ENCODE measurements at regions not wholly inside any gene's neighbourhood (a gene's known extent, or its start where the extent isn't known, plus 50 kb on each side); places are given as distances from the start of the nearest gene placed in this dataset.
"Not testable (repeated sequence)": the region's sequence is repeated elsewhere in the genome, so short reads cannot be mapped to it uniquely, and the experiment has no call there.

- 64% methylated on average over 11 of the region's 11 CpGs for WGBS
Measured at GRCh38 chr6:10312445-10312844, 102.4 kb downstream of the TFAP2A start.

GRCh38 chr6:10311546-10312405, 103.1 kb downstream of the TFAP2A start:
- WGBS, result 92% methylated on average over 14 of the region's 14 CpGs
- not testable (repeated sequence) for H3K4me1 ChIP-seq (ENCODE audit: insufficient read depth); H3K36me3 ChIP-seq (ENCODE audit: insufficient read depth); DNase-seq (ENCODE audit: extremely low spot score); H3K4me3 ChIP-seq (ENCODE audit: low read depth, low read length); H3K27ac ChIP-seq (ENCODE audit: low read depth)

More at GRCh38 chr6:10312445-10312844, 102.4 kb downstream of the TFAP2A start:
- Histone ChIP-seq H3K36me3 (ENCODE audit: insufficient read depth) (no peaks in the 10 kb centered on the region), H3K27ac (ENCODE audit: low read depth) (no peak overlapping the region), H3K4me1 (ENCODE audit: insufficient read depth) (no peaks in the 10 kb centered on the region), H3K4me3 (ENCODE audit: low read depth, low read length) (no peak overlapping the region)
- DNase-seq (ENCODE audit: extremely low spot score), result no peak

GRCh38 chr6:10310826-10311225, 104.0 kb downstream of the TFAP2A start:
- H3K4me1 ChIP-seq (ENCODE audit: insufficient read depth), result no peaks in the 10 kb centered on the region
- DNase-seq (ENCODE audit: extremely low spot score), result no peak
- H3K4me3 ChIP-seq (ENCODE audit: low read depth, low read length), result no peak overlapping the region
- H3K27ac ChIP-seq (ENCODE audit: low read depth), result no peak overlapping the region
- WGBS, result 70% methylated on average over 10 of the region's 10 CpGs
- H3K36me3 ChIP-seq (ENCODE audit: insufficient read depth), result no peaks in the 10 kb centered on the region

GRCh38 chr6:10310330-10310653, 104.6 kb downstream of the TFAP2A start:
- Histone ChIP-seq H3K36me3 (ENCODE audit: insufficient read depth) (no peaks in the 10 kb centered on the region), H3K4me1 (ENCODE audit: insufficient read depth) (no peaks in the 10 kb centered on the region), H3K27ac (ENCODE audit: low read depth) (no peak overlapping the region), H3K4me3 (ENCODE audit: low read depth, low read length) (no peak overlapping the region)
- no peak for DNase-seq (ENCODE audit: extremely low spot score)
- WGBS, result 35% methylated on average over 4 of the region's 4 CpGs

GRCh38 chr6:10309457-10310329, 105.2 kb downstream of the TFAP2A start:
- 36% methylated on average over 7 of the region's 7 CpGs for WGBS
- Histone ChIP-seq H3K27ac (ENCODE audit: low read depth) (no peak overlapping the region), H3K36me3 (ENCODE audit: insufficient read depth) (no peaks in the 10 kb centered on the region), H3K4me1 (ENCODE audit: insufficient read depth) (no peaks in the 10 kb centered on the region), H3K4me3 (ENCODE audit: low read depth, low read length) (no peak overlapping the region)
- no peak for DNase-seq (ENCODE audit: extremely low spot score)

- DNase-seq (ENCODE audit: extremely low spot score), result no peak
- Histone ChIP-seq H3K27ac (ENCODE audit: low read depth) (no peak overlapping the region), H3K4me1 (ENCODE audit: insufficient read depth) (no peaks in the 10 kb centered on the region), H3K36me3 (ENCODE audit: insufficient read depth) (no peaks in the 10 kb centered on the region), H3K4me3 (ENCODE audit: low read depth, low read length) (no peak overlapping the region)
- 53% methylated on average over 3 of the region's 3 CpGs for WGBS
Measured at GRCh38 chr6:10307476-10307875, 107.4 kb downstream of the TFAP2A start.

GRCh38 chr6:10307028-10307427, 107.8 kb downstream of the TFAP2A start:
- 95% methylated on average over 7 of the region's 7 CpGs for WGBS
- H3K4me1 ChIP-seq (ENCODE audit: insufficient read depth), result no peaks in the 10 kb centered on the region
- H3K27ac ChIP-seq (ENCODE audit: low read depth), result no peak overlapping the region
- no peak overlapping the region for H3K4me3 ChIP-seq (ENCODE audit: low read depth, low read length)
- H3K36me3 ChIP-seq (ENCODE audit: insufficient read depth), result no peaks in the 10 kb centered on the region
- DNase-seq (ENCODE audit: extremely low spot score), result no peak

GRCh38 chr6:10305790-10306415, 109.0 kb downstream of the TFAP2A start:
- no peak for DNase-seq (ENCODE audit: extremely low spot score)
- no peaks in the 10 kb centered on the region for H3K4me1 ChIP-seq (ENCODE audit: insufficient read depth)
- no peak overlapping the region for H3K4me3 ChIP-seq (ENCODE audit: low read depth, low read length)
- no peaks in the 10 kb centered on the region for H3K36me3 ChIP-seq (ENCODE audit: insufficient read depth)
- WGBS, result 73% methylated on average over 7 of the region's 7 CpGs
- H3K27ac ChIP-seq (ENCODE audit: low read depth), result no peak overlapping the region

GRCh38 chr6:10303608-10304506, 111.0 kb downstream of the TFAP2A start:
- Histone ChIP-seq H3K36me3 (ENCODE audit: insufficient read depth) (no peaks in the 10 kb centered on the region), H3K4me3 (ENCODE audit: low read depth, low read length) (no peak overlapping the region), H3K4me1 (ENCODE audit: insufficient read depth) (no peaks in the 10 kb centered on the region), H3K27ac (ENCODE audit: low read depth) (no peak overlapping the region)
- 77% methylated on average over 7 of the region's 7 CpGs for WGBS
- no peak for DNase-seq (ENCODE audit: extremely low spot score)

- Histone ChIP-seq H3K27ac (ENCODE audit: low read depth) (no peak overlapping the region), H3K4me3 (ENCODE audit: low read depth, low read length) (no peak overlapping the region), H3K36me3 (ENCODE audit: insufficient read depth) (no peaks in the 10 kb centered on the region), H3K4me1 (ENCODE audit: insufficient read depth) (no peaks in the 10 kb centered on the region)
- DNase-seq (ENCODE audit: extremely low spot score), result no peak
- WGBS, result 48% methylated on average over 6 of the region's 6 CpGs
Measured at GRCh38 chr6:10302566-10303235, 112.2 kb downstream of the TFAP2A start.

- Histone ChIP-seq H3K36me3 (ENCODE audit: insufficient read depth) (no peaks in the 10 kb centered on the region), H3K4me1 (ENCODE audit: insufficient read depth) (no peaks in the 10 kb centered on the region), H3K27ac (ENCODE audit: low read depth) (no peak overlapping the region), H3K4me3 (ENCODE audit: low read depth, low read length) (no peak overlapping the region)
- no peak for DNase-seq (ENCODE audit: extremely low spot score)
- 91% methylated on average over 2 of the region's 2 CpGs for WGBS
Measured at GRCh38 chr6:10300071-10300470, 114.8 kb downstream of the TFAP2A start.

GRCh38 chr6:10297832-10298231, 117.0 kb downstream of the TFAP2A start:
- WGBS, result 20% methylated on average over 4 of the region's 4 CpGs
- H3K4me1 ChIP-seq (ENCODE audit: insufficient read depth), result no peaks in the 10 kb centered on the region
- H3K36me3 ChIP-seq (ENCODE audit: insufficient read depth), result no peaks in the 10 kb centered on the region
- H3K4me3 ChIP-seq (ENCODE audit: low read depth, low read length), result no peak overlapping the region
- DNase-seq (ENCODE audit: extremely low spot score), result no peak
- H3K27ac ChIP-seq (ENCODE audit: low read depth), result no peak overlapping the region
